ENCODE measurements at regions not wholly inside any gene's neighbourhood (a gene's known extent, or its start where the extent isn't known, plus 50 kb on each side); places are given as distances from the start of the nearest gene placed in this dataset.

DNA sequence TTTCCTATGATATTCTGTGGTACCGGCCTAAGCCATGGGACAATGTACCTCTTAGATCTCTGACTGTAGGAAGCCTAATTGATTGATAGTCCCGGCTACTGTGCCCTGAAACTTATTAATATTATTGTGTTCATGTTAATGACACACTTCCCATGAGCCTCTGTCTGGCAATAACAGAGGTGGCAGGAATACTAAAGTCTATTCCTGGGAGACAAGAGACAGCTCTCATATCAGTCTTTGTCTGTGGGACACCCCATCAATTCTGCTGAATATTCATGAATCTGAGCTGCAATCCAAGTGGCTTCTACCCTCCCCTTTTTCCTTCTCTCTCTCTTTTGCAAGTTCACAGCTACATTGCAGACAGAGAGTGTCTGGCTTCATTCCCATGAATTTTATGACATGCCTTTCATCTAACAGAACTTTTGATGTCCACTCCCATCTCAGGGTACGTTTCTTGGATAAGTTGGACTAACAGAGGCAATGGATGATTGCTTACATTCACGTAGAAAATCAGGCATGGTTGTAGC is 907.5 kb downstream of the ZPLD1 start:
- Mint-ChIP-seq H3K36me3 (no peaks in the 10 kb centered on the region), H3K27me3 (ENCODE audit: low read depth in 2 of 2) (no peaks in the 10 kb centered on the region), H3K9me3 (peaks cover 3% of the 10 kb centered on the region in 2 donors), H3K4me1 (no peaks in the 10 kb centered on the region), H3K4me3 (no peak overlapping the region), H3K27ac (no peak overlapping the region)
- TF ChIP-seq, protein P1, sequence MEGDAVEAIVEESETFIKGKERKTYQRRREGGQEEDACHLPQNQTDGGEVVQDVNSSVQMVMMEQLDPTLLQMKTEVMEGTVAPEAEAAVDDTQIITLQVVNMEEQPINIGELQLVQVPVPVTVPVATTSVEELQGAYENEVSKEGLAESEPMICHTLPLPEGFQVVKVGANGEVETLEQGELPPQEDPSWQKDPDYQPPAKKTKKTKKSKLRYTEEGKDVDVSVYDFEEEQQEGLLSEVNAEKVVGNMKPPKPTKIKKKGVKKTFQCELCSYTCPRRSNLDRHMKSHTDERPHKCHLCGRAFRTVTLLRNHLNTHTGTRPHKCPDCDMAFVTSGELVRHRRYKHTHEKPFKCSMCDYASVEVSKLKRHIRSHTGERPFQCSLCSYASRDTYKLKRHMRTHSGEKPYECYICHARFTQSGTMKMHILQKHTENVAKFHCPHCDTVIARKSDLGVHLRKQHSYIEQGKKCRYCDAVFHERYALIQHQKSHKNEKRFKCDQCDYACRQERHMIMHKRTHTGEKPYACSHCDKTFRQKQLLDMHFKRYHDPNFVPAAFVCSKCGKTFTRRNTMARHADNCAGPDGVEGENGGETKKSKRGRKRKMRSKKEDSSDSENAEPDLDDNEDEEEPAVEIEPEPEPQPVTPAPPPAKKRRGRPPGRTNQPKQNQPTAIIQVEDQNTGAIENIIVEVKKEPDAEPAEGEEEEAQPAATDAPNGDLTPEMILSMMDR (IDR thresholded peaks at IDR 0.05) = no peak
- Histone ChIP-seq H3K9me3 (ENCODE audit: control insufficient read depth, insufficient read depth, low read length) (no peaks in the 10 kb centered on the region), H3K27ac (ENCODE audit: low read length) (no peak overlapping the region), H3K36me3 (ENCODE audit: control insufficient read depth, insufficient read depth, low read length) (no peaks in the 10 kb centered on the region), H3K4me3 (ENCODE audit: low read length) (no peak overlapping the region), H3K4me1 (ENCODE audit: control insufficient read depth, insufficient read depth, low read length) (no peaks in the 10 kb centered on the region), H3K27me3 (ENCODE audit: control insufficient read depth, insufficient read depth, low read length) (no peaks in the 10 kb centered on the region)
- DNase-seq (no peak), ATAC-seq (no peak)
- intact Hi-C loops (cut with micrococcal nuclease) = no loop called here
- 80% methylated on average over 4 of the region's 4 CpGs for WGBS (ENCODE audit: insufficient coverage)

DNA sequence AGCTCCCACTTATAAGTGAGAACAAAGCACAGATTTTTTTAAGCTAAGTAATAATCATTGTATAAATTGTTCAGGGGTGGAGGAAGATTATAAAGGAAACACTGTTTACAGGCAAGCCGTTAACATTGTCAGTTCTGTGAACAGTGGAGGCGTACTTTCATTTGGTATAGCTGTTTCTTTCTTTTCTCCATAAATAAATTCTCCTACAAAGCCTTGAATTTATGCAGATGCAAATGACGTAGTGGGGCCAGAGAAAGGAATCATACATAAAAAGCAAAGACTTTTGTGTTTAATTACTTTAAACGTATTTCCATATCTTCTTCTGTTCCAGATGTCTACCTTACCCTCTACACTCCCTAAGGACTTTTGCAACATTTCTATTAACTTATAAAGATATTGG is 914.9 kb downstream of the ZPLD1 start:
- Histone ChIP-seq H3K9me3 (ENCODE audit: control insufficient read depth, insufficient read depth, low read length) (no peaks in the 10 kb centered on the region), H3K4me3 (ENCODE audit: low read length) (no peak overlapping the region), H3K27ac (ENCODE audit: low read length) (no peak overlapping the region), H3K4me1 (ENCODE audit: control insufficient read depth, insufficient read depth, low read length) (no peaks in the 10 kb centered on the region), H3K36me3 (ENCODE audit: control insufficient read depth, insufficient read depth, low read length) (no peaks in the 10 kb centered on the region), H3K27me3 (ENCODE audit: control insufficient read depth, insufficient read depth, low read length) (no peaks in the 10 kb centered on the region)
- ATAC-seq = no peak
- Mint-ChIP-seq H3K4me3 (no peak overlapping the region), H3K36me3 (no peaks in the 10 kb centered on the region), H3K4me1 (no peaks in the 10 kb centered on the region), H3K9me3 (peaks cover 9 to 11% of the 10 kb centered on the region in 2 donors), H3K27ac (no peak overlapping the region), H3K27me3 (ENCODE audit: low read depth in 2 of 2) (no peaks in the 10 kb centered on the region)
- 100% methylated on average over 2 of the region's 4 CpGs for WGBS (ENCODE audit: insufficient coverage)
- DNase-seq = no peak
- intact Hi-C loops (cut with micrococcal nuclease) = no loop called here
- TF ChIP-seq, protein P1 (IDR thresholded peaks at IDR 0.05) = no peak

DNA sequence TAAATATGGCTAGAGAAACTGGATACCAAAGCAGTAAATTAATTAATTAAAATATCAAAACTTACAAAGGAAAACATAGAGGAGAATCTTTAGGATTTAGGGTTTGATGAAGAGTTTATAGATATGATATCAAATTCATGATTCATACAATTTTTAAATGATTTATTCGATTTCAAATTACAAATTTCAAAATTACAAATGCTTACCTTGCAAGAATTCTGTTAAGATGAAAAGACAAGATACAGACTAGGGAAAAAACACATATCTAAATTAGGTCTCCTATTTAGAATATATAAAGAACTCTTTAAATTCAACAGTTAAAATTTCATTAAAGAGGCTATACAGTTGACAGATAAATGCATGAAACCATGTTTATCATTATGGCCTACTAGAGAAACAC is 930.7 kb downstream of the ZPLD1 start:
- Histone ChIP-seq H3K4me1 (ENCODE audit: control insufficient read depth, insufficient read depth, low read length) (no peaks in the 10 kb centered on the region), H3K36me3 (ENCODE audit: control insufficient read depth, insufficient read depth, low read length) (no peaks in the 10 kb centered on the region), H3K27me3 (ENCODE audit: control insufficient read depth, insufficient read depth, low read length) (no peaks in the 10 kb centered on the region), H3K4me3 (ENCODE audit: low read length) (no peak overlapping the region), H3K9me3 (ENCODE audit: control insufficient read depth, insufficient read depth, low read length) (no peaks in the 10 kb centered on the region), H3K27ac (ENCODE audit: low read length) (no peak overlapping the region)
- Mint-ChIP-seq H3K27me3 (ENCODE audit: low read depth in 2 of 2) (no peaks in the 10 kb centered on the region), H3K4me3 (no peak overlapping the region), H3K4me1 (no peaks in the 10 kb centered on the region), H3K36me3 (no peaks in the 10 kb centered on the region), H3K9me3 (peaks cover 2% of the 10 kb centered on the region in 2 donors), H3K27ac (no peak overlapping the region)
- no CpG with 5 or more reads among the region's 1 CpG for WGBS (ENCODE audit: insufficient coverage)
- TF ChIP-seq, protein P1 (IDR thresholded peaks at IDR 0.05) = no peak
- ATAC-seq = no peak
- intact Hi-C loops (cut with micrococcal nuclease) = no loop called here
- DNase-seq = no peak

DNA sequence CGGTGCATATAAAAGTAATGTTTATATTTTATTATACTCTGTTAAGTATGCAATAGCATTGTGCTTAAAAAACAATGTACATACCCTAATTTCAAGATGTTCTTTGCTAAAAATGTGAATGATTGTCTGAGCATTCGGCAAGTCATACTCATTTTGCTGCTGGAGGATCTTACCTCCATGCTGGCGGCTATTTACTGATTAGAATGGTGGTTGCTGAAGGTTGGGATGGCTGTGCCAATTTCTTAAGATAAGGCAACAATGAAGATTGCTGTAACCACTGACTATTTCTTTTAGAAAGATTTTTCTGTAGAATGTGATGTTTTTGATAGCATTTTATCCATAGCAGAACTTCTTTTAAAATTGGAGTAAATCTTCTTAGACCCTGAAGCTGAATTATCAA is 932.7 kb downstream of the ZPLD1 start:
- Histone ChIP-seq H3K36me3 (ENCODE audit: control insufficient read depth, insufficient read depth, low read length) (no peaks in the 10 kb centered on the region), H3K27me3 (ENCODE audit: control insufficient read depth, insufficient read depth, low read length) (no peaks in the 10 kb centered on the region), H3K4me3 (ENCODE audit: low read length) (no peak overlapping the region), H3K4me1 (ENCODE audit: control insufficient read depth, insufficient read depth, low read length) (no peaks in the 10 kb centered on the region), H3K27ac (ENCODE audit: low read length) (no peak overlapping the region), H3K9me3 (ENCODE audit: control insufficient read depth, insufficient read depth, low read length) (no peaks in the 10 kb centered on the region)
- ATAC-seq = no peak
- intact Hi-C loops (cut with micrococcal nuclease) = no loop called here
- H3K27me3 Mint-ChIP-seq (ENCODE audit: low read depth in 2 of 2) = no peaks in the 10 kb centered on the region
- H3K4me1 Mint-ChIP-seq = no peaks in the 10 kb centered on the region
- H3K27ac Mint-ChIP-seq = no peak overlapping the region
- H3K9me3 Mint-ChIP-seq = peaks cover 0 to 2% of the 10 kb centered on the region in 2 donors
- DNase-seq = no peak
- TF ChIP-seq, protein P1 (IDR thresholded peaks at IDR 0.05) = no peak
- H3K36me3 Mint-ChIP-seq = no peaks in the 10 kb centered on the region
- 100% methylated on average over 2 of the region's 3 CpGs for whole genome bisulfite sequencing (ENCODE audit: insufficient coverage)
- no peak overlapping the region for H3K4me3 Mint-ChIP-seq
